Brain microvascular endothelial cell (primary cell): ENCODE measurements at regions not wholly inside any gene's neighbourhood (a gene's known extent, or its start where the extent isn't known, plus 50 kb on each side); places are given as distances from the start of the nearest gene placed in this dataset.
"Not testable (repeated sequence)": the region's sequence is repeated elsewhere in the genome, so short reads cannot be mapped to it uniquely, and the experiment has no call there.

Source experiments
- DNase-seq: peaks from one replicate; pipeline ENCODE4 v3.0.0-alpha.2; 2020
- H3K27ac ChIP-seq: fragments of 250-450 bp; sonication (Bioruptor Pico); 2 replicates; pipeline ENCODE4 v1.5.1; 2020; ENCODE audit warnings: mild to moderate bottlenecking, moderate library complexity
- H3K27me3 ChIP-seq: fragments of 250-450 bp; sonication (Bioruptor Pico); replicated peaks from 2 replicates; pipeline ENCODE4 v1.5.1; 2020; ENCODE audit warnings: mild to moderate bottlenecking
- H3K36me3 ChIP-seq: fragments of 250-450 bp; sonication (Bioruptor Pico); replicated peaks from 2 replicates; pipeline ENCODE4 v1.5.1; 2020; ENCODE audit warnings: mild to moderate bottlenecking
- H3K4me3 ChIP-seq: 2 replicates; pipeline ENCODE4 v1.5.1; 2011; ENCODE audit warnings: low read depth, mild to moderate bottlenecking, control low read depth, low read length, moderate library complexity
- CTCF ChIP-seq: IDR thresholded peaks from 2 replicates; pipeline ENCODE4 v1.5.1; 2011; ENCODE audit warnings: low read depth, mild to moderate bottlenecking, moderate library complexity, low read length, control low read depth, inconsistent platforms; ENCODE audit errors: missing control alignments
- in situ Hi-C: cut with HindIII; loops from 2 replicates; pipeline ENCODE4 v1.10.0; 2017; ENCODE audit warnings: low sequenced_read_pairs, low pct_ligation_motif_present

GRCh38 chr17:71769850-71770249, 351.0 kb upstream of the SOX9 start:
- Histone ChIP-seq H3K4me3 (no peak overlapping the region), H3K36me3 (no peaks in the 10 kb centered on the region), H3K27me3 (no peaks in the 10 kb centered on the region), H3K27ac (no peak overlapping the region)
- in situ Hi-C loops, result no loop called here
- no peak for TF ChIP-seq CTCF
- no peak for DNase-seq

GRCh38 chr17:71777048-71777640, 343.7 kb upstream of the SOX9 start:
- no peak for TF ChIP-seq CTCF
- in situ Hi-C loops, result no loop called here
- no peaks in the 10 kb centered on the region for H3K27me3 ChIP-seq
- no peak for DNase-seq
- no peak overlapping the region for H3K4me3 ChIP-seq
- no peaks in the 10 kb centered on the region for H3K36me3 ChIP-seq
- no peak overlapping the region for H3K27ac ChIP-seq

- in situ Hi-C loops, result no loop called here
- DNase-seq, result no peak
- no peak for TF ChIP-seq CTCF
- Histone ChIP-seq H3K4me3 (no peak overlapping the region), H3K36me3 (no peaks in the 10 kb centered on the region), H3K27me3 (no peaks in the 10 kb centered on the region), H3K27ac (no peak overlapping the region)
These were observed 341.3 kb upstream of the SOX9 start for GRCh38 chr17:71779482-71779881.

GRCh38 chr17:71780596-71780995, 340.2 kb upstream of the SOX9 start:
- DNase-seq, result no peak
- no peak overlapping the region for H3K4me3 ChIP-seq
- no peak for TF ChIP-seq CTCF
- H3K36me3 ChIP-seq, result no peaks in the 10 kb centered on the region
- no peak overlapping the region for H3K27ac ChIP-seq
- in situ Hi-C loops, result no loop called here
- H3K27me3 ChIP-seq, result no peaks in the 10 kb centered on the region

- DNase-seq, H3K4me3 ChIP-seq, in situ Hi-C loops, H3K36me3 ChIP-seq, H3K27ac ChIP-seq, H3K27me3 ChIP-seq: not testable (repeated sequence)
These were observed 338.8 kb upstream of the SOX9 start for GRCh38 chr17:71782021-71782420.

- no peak overlapping the region for H3K27ac ChIP-seq
- in situ Hi-C loops, result no loop called here
- H3K4me3 ChIP-seq, result no peak overlapping the region
- TF ChIP-seq CTCF, result no peak
- peak; percentile 9 for DNase-seq
- H3K27me3 ChIP-seq, result no peaks in the 10 kb centered on the region
- no peaks in the 10 kb centered on the region for H3K36me3 ChIP-seq
These were observed 330.0 kb upstream of the SOX9 start for GRCh38 chr17:71790791-71791190.
